Suprapubic skin (tissue), 4 donors: ENCODE measurements at regions not wholly inside any gene's neighbourhood (a gene's known extent, or its start where the extent isn't known, plus 50 kb on each side); places are given as distances from the start of the nearest gene placed in this dataset.

ENCODE experiments used
- CTCF ChIP-seq, 2 donors: fragments of 200-600 bp in 1 of 2; fragments of 450-650 bp in 1 of 2; sonication (generic) in 1 of 2; IDR thresholded peaks; one replicate each; pipeline ENCODE4 v1.5.1; 2016 to 2019; ENCODE audit warnings: antibody characterized with exemption in 2 of 2, mild to moderate bottlenecking in 1 of 2, moderate library complexity in 1 of 2
- EP300 ChIP-seq: sonication (generic); formaldehyde crosslinking; IDR thresholded peaks from one replicate; pipeline ENCODE4 v1.6.1; 2017; ENCODE audit warnings: antibody characterized with exemption
- POLR2A ChIP-seq, 2 donors: fragments of 450-650 bp; IDR thresholded peaks; one replicate each; pipeline ENCODE4 v1.6.1; 2017; ENCODE audit warnings: antibody characterized with exemption in 2 of 2, mild to moderate bottlenecking in 2 of 2, moderate library complexity in 2 of 2
- POLR2AphosphoS5 ChIP-seq, 3 donors: sonication (generic); formaldehyde crosslinking; IDR thresholded peaks; one replicate each; pipeline ENCODE4 v1.6.1; 2017; ENCODE audit warnings: antibody characterized with exemption in 3 of 3

- TF ChIP-seq POLR2AphosphoS5 (IDR thresholded peaks at IDR 0.05): no peak
- TF ChIP-seq EP300: no peak
- TF ChIP-seq CTCF (IDR thresholded peaks at IDR 0.05): no peak
- no peak for TF ChIP-seq POLR2A (IDR thresholded peaks at IDR 0.05)
These were observed 1493.2 kb downstream of the MAT2B start for GRCh38 chr5:164998590-164998989.
